Endothelial cell of umbilical vein (primary cell): ENCODE measurements at regions not wholly inside any gene's neighbourhood (a gene's known extent, or its start where the extent isn't known, plus 50 kb on each side); places are given as distances from the start of the nearest gene placed in this dataset.

Experiments used
- CTCF ChIP-seq, 2 donors: IDR thresholded peaks; 1 replicate in 1 of 2; 2 replicates in 1 of 2; pipeline ENCODE4 v1.5.1; 2011; ENCODE audit warnings: low read length in 2 of 2, mild to moderate bottlenecking in 2 of 2, moderate library complexity in 2 of 2, control low read depth in 1 of 2, inconsistent platforms in 1 of 2, low read depth in 1 of 2; ENCODE audit not compliant: insufficient read depth in 1 of 2; ENCODE audit errors: extremely low read depth in 1 of 2
- EZH2 ChIP-seq: IDR thresholded peaks from 2 replicates; pipeline ENCODE4 v1.6.1; 2012; ENCODE audit warnings: borderline replicate concordance, low read depth, mild to moderate bottlenecking, moderate library complexity, low read length, inconsistent platforms; ENCODE audit not compliant: severe bottlenecking
- JUN ChIP-seq: IDR thresholded peaks from 2 replicates; pipeline ENCODE4 v1.6.1; 2011; ENCODE audit warnings: borderline replicate concordance, low read depth; ENCODE audit not compliant: insufficient read length, insufficient read depth
- MAX ChIP-seq: IDR thresholded peaks from 2 replicates; pipeline ENCODE4 v1.6.1; 2011; ENCODE audit not compliant: insufficient read depth, insufficient read length
- MYC ChIP-seq: IDR thresholded peaks from one replicate; pipeline ENCODE4 v1.6.1; 2011; ENCODE audit warnings: mild to moderate bottlenecking, low read depth, low read length
- POLR2A ChIP-seq: IDR thresholded peaks from 2 replicates; pipeline ENCODE4 v1.6.1; 2012; ENCODE audit warnings: low read depth, mild to moderate bottlenecking, control low read depth, low read length
- POLR2AphosphoS5 ChIP-seq: IDR thresholded peaks from 2 replicates; pipeline ENCODE4 v1.6.1; 2012; ENCODE audit warnings: low read depth, mild to moderate bottlenecking, control low read depth, low read length, moderate library complexity; ENCODE audit not compliant: insufficient read depth

- TF ChIP-seq CTCF (IDR thresholded peaks at IDR 0.05; ENCODE audit: extremely low read depth in 1 of 2, insufficient read depth in 1 of 2, low read depth in 1 of 2, low read length in 2 of 2), result no peak
- TF ChIP-seq POLR2A, result no peak
- TF ChIP-seq JUN, result no peak
- TF ChIP-seq EZH2, result no peak
- TF ChIP-seq POLR2AphosphoS5, result no peak
- no peak for TF ChIP-seq MYC
- TF ChIP-seq MAX, result no peak
Measured at GRCh38 chr13:99046851-99047250, 69.0 kb upstream of the DOCK9 start.
